Body of pancreas (tissue), 4 donors: ENCODE measurements at regions not wholly inside any gene's neighbourhood (a gene's known extent, or its start where the extent isn't known, plus 50 kb on each side); places are given as distances from the start of the nearest gene placed in this dataset.
"Not testable (repeated sequence)": the region's sequence is repeated elsewhere in the genome, so short reads cannot be mapped to it uniquely, and the experiment has no call there.

Source experiments
- ATAC-seq: fragments of 150-250 bp; one replicate; pipeline ENCODE4 v1.9.1; 2016
- DNase-seq, 4 donors: peaks; one replicate each; pipeline ENCODE4 v3.0.0-alpha.2; 2019
- H3K27ac ChIP-seq, 4 donors: fragments of 200-600 bp; sonication (generic); 1 replicate in 3 of 4; 2 replicates in 1 of 4; pipeline versions ENCODE4 v1.5.1 to v1.6.1; 2016 to 2019; ENCODE audit warnings: mild to moderate bottlenecking in 1 of 4, mixed read lengths in 1 of 4, moderate library complexity in 1 of 4
- H3K27me3 ChIP-seq, 2 donors: fragments of 200-600 bp; sonication (generic); one replicate each; pipeline ENCODE4 v1.6.0; 2016; ENCODE audit warnings: mild to moderate bottlenecking in 1 of 2
- H3K36me3 ChIP-seq, 2 donors: fragments of 200-600 bp; sonication (generic); replicated peaks in 1 of 2; 2 replicates each; pipeline ENCODE4 v1.5.1; 2016; ENCODE audit warnings: low read depth in 2 of 2; ENCODE audit not compliant: insufficient read depth in 1 of 2
- H3K4me1 ChIP-seq: fragments of 200-600 bp; sonication (generic); one replicate; pipeline ENCODE4 v1.6.0; 2016
- H3K4me3 ChIP-seq, 2 donors: fragments of 200-600 bp; sonication (generic); 1 replicate in 1 of 2; 2 replicates in 1 of 2; pipeline ENCODE4 v1.5.1; 2016 to 2019
- H3K9me3 ChIP-seq, 3 donors: fragments of 200-600 bp; sonication (generic); 1 replicate in 2 of 3; 2 replicates in 1 of 3; pipeline ENCODE4 v1.5.1; 2016
- POLR2A ChIP-seq, 3 donors: fragments of 450-650 bp; IDR thresholded peaks; one replicate each; pipeline ENCODE4 v1.6.1; 2016; ENCODE audit warnings: antibody characterized with exemption in 3 of 3, mild to moderate bottlenecking in 2 of 3
- WGBS, 2 donors: methylation state at CpG; one replicate each; pipeline ENCODE4 v1.1.5; 2017; 5-methylcytosine and 5-hydroxymethylcytosine counted together
- intact Hi-C: fragments of 100-400 bp; cut with DNase I; formaldehyde crosslinking; loops from one replicate; pipeline ENCODE4 v1.15.1; 2023
- TF ChIP-seq, protein P1 (sequence below), 7 experiments: fragments of 450-650 bp in 4 of 7; fragments of 200-600 bp in 3 of 7; sonication (generic) in 3 of 7; IDR thresholded peaks; one replicate each; pipeline ENCODE4 v1.5.1; 2016 to 2019; ENCODE audit warnings: antibody characterized with exemption in 7 of 7

GRCh38 chr4:84324303-84325245 lies 174.5 kb downstream of the NKX6-1 start:
- ATAC-seq: no peak
- H3K27ac ChIP-seq: no peak overlapping the region
- DNase-seq: no peak
- no peaks in the 10 kb centered on the region for H3K36me3 ChIP-seq
- intact Hi-C loops: no loop called here
- no peaks in the 10 kb centered on the region for H3K27me3 ChIP-seq
- no peak overlapping the region for H3K4me3 ChIP-seq
- no peaks in the 10 kb centered on the region for H3K9me3 ChIP-seq
- no peaks in the 10 kb centered on the region for H3K4me1 ChIP-seq
- WGBS, 2 donors: 47 to 57% methylated on average over 15 to 16 of the region's 16 CpGs
- no peak for TF ChIP-seq POLR2A (IDR thresholded peaks at IDR 0.05)
- TF ChIP-seq, protein P1, sequence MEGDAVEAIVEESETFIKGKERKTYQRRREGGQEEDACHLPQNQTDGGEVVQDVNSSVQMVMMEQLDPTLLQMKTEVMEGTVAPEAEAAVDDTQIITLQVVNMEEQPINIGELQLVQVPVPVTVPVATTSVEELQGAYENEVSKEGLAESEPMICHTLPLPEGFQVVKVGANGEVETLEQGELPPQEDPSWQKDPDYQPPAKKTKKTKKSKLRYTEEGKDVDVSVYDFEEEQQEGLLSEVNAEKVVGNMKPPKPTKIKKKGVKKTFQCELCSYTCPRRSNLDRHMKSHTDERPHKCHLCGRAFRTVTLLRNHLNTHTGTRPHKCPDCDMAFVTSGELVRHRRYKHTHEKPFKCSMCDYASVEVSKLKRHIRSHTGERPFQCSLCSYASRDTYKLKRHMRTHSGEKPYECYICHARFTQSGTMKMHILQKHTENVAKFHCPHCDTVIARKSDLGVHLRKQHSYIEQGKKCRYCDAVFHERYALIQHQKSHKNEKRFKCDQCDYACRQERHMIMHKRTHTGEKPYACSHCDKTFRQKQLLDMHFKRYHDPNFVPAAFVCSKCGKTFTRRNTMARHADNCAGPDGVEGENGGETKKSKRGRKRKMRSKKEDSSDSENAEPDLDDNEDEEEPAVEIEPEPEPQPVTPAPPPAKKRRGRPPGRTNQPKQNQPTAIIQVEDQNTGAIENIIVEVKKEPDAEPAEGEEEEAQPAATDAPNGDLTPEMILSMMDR (IDR thresholded peaks at IDR 0.05): no peak

DNA sequence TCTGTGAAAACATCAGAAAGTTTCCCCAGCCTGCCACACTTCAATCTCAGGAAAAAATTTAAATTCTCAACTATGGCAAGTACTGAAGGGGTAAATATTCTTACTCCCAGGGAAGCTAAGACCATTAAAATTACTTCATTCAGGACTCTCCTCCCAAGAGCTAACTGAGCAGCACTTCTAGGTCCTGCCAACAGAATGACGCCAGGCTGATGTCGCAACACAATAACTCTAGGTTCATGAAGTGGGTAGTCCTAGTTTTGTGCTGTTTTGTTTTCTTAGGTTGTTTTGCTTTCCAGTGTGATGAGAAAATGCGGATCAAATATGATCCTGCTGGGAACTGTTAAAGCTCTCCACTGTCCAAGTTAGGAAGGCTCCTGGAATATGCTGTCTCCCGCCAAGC lies 180.0 kb downstream of the NKX6-1 start:
- H3K4me3 ChIP-seq: no peak overlapping the region
- intact Hi-C loops: no loop called here
- no peak for ATAC-seq
- no peaks in the 10 kb centered on the region for H3K27me3 ChIP-seq
- H3K36me3 ChIP-seq: no peaks in the 10 kb centered on the region
- no peak overlapping the region for H3K27ac ChIP-seq
- H3K4me1 ChIP-seq: no peaks in the 10 kb centered on the region
- H3K9me3 ChIP-seq: no peaks in the 10 kb centered on the region
- DNase-seq: no peak
- no peak for TF ChIP-seq POLR2A (IDR thresholded peaks at IDR 0.05)
- TF ChIP-seq, protein P1 (IDR thresholded peaks at IDR 0.05): no peak
- WGBS, 2 donors: 45 to 51% methylated on average over 4 of the region's 4 CpGs

GRCh38 chr4:84317513-84317912 lies 181.6 kb downstream of the NKX6-1 start:
- TF ChIP-seq POLR2A (IDR thresholded peaks at IDR 0.05): no peak
- TF ChIP-seq, protein P1 (IDR thresholded peaks at IDR 0.05): no peak
- no peaks in the 10 kb centered on the region for H3K9me3 ChIP-seq
- DNase-seq (no peak), ATAC-seq (no peak)
- H3K27me3 ChIP-seq: no peaks in the 10 kb centered on the region
- no peak overlapping the region for H3K4me3 ChIP-seq
- intact Hi-C loops: no loop called here
- no peaks in the 10 kb centered on the region for H3K36me3 ChIP-seq
- no peaks in the 10 kb centered on the region for H3K4me1 ChIP-seq
- H3K27ac ChIP-seq: no peak overlapping the region

DNA sequence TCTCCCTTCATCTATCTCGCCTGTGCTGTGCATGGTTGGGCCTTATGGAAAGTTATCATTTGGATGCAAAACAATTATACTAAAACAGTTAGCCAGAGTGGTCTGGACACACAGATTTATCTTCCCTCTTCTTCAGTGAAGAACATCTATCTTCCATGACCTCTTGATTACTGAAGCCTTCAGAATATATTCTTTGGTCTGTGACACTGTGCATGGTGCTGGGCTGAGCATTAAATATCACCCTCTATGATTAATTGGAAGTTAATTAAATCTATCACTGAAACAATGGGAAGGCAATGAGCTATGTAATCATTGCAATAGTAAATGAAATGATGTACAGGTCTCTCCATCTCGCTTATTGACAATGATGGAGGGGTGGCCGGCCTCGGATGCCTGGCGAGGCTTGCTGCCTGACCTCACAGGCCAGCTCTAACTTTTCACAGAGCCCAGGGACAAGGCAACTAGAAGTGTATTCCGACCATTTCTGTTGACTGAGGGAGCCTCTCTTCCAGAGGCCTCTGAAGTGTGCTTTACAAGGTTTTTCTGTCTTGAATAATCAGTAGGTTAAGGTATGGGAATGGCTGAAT lies 186.6 kb downstream of the NKX6-1 start:
- H3K36me3 ChIP-seq: no peaks in the 10 kb centered on the region
- H3K4me1 ChIP-seq: no peaks in the 10 kb centered on the region
- no peaks in the 10 kb centered on the region for H3K27me3 ChIP-seq
- H3K27ac ChIP-seq: no peak overlapping the region
- ATAC-seq (no peak), DNase-seq (no peak)
- no peak for TF ChIP-seq POLR2A (IDR thresholded peaks at IDR 0.05)
- H3K4me3 ChIP-seq: no peak overlapping the region
- H3K9me3 ChIP-seq: no peaks in the 10 kb centered on the region
- intact Hi-C loops: no loop called here
- 64 to 82% methylated on average over 6 of the region's 6 CpGs for WGBS, 2 donors

DNA sequence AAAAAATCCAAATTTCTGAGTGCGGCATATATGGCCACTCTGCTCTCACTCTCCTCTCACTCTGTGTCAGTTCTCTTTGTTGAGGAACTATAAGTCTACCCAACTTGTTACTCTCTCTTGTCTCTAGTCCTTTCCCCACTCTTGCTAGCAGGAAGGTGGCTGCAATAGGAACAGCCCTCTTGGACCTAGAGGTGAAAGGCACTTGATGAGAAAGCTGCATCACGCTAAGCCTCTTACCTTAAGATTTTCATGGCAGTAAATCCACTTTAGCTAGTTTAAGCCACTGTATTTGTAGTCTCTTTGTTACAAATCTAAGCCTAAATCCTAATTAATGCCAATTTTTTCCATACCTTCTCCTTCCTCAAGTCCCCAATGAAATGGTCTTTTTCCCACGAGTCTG lies 189.9 kb downstream of the NKX6-1 start:
- no peaks in the 10 kb centered on the region for H3K27me3 ChIP-seq
- no peaks in the 10 kb centered on the region for H3K36me3 ChIP-seq
- no peaks in the 10 kb centered on the region for H3K9me3 ChIP-seq
- no peak for DNase-seq
- H3K4me1 ChIP-seq: no peaks in the 10 kb centered on the region
- intact Hi-C loops: no loop called here
- ATAC-seq: no peak
- no peak overlapping the region for H3K4me3 ChIP-seq
- TF ChIP-seq POLR2A (IDR thresholded peaks at IDR 0.05): no peak
- TF ChIP-seq, protein P1 (IDR thresholded peaks at IDR 0.05): no peak
- 70 to 77% methylated on average over 3 of the region's 3 CpGs for WGBS, 2 donors
- H3K27ac ChIP-seq: no peak overlapping the region

DNA sequence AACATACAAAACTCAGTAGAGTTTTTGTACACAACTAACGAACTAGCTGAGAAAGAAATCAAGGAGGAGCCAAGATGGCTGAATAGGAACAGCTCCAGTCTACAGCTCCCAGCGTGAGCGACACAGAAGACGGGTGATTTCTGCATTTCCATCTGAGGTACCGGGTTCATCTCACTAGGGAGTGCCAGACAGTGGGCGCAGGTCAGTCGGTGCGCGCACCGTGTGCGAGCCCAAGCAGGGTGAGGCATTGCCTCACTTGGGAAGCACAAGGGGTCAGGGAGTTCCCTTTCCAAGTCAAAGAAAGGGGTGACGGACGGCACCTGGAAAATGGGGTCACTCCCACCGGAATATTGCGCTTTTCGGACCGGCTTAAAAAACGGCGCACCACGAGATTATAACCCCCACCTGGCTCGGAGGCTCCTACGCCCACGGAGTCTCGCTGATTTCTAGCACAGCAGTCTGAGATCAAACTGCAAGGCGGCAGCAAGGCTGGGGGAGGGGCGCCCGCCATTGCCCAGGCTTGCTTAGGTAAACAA lies 200.3 kb downstream of the NKX6-1 start:
- 79 to 83% methylated on average over 21 to 23 of the region's 27 CpGs for WGBS, 2 donors

More for the DNA sequence above, 200.3 kb downstream of the NKX6-1 start:
- intact Hi-C loops, H3K27ac ChIP-seq, ATAC-seq, H3K27me3 ChIP-seq, H3K4me1 ChIP-seq, DNase-seq, H3K4me3 ChIP-seq, H3K36me3 ChIP-seq, H3K9me3 ChIP-seq: not testable (repeated sequence)
